GM19099 (cell line): ENCODE measurements at regions not wholly inside any gene's neighbourhood (a gene's known extent, or its start where the extent isn't known, plus 50 kb on each side); places are given as distances from the start of the nearest gene placed in this dataset.

Source experiments
- POLR2A ChIP-seq: IDR thresholded peaks from 3 replicates; pipeline ENCODE4 v1.6.1; 2011; ENCODE audit warnings: low read depth; ENCODE audit not compliant: insufficient read length; ENCODE audit errors: extremely low read depth

GRCh38 chr17:33595828-33596227 is 302.7 kb upstream of the ASIC2 start:
- TF ChIP-seq POLR2A = no peak

GRCh38 chr17:33596899-33597298 is 303.8 kb upstream of the ASIC2 start:
- no peak for TF ChIP-seq POLR2A

GRCh38 chr17:33598797-33599196 is 305.7 kb upstream of the ASIC2 start:
- TF ChIP-seq POLR2A = no peak

- no peak for TF ChIP-seq POLR2A
These were observed 309.9 kb upstream of the ASIC2 start for GRCh38 chr17:33602981-33603380.

- no peak for TF ChIP-seq POLR2A
These were observed 310.7 kb upstream of the ASIC2 start for GRCh38 chr17:33603789-33604188.

- TF ChIP-seq POLR2A = no peak
These were observed 318.4 kb upstream of the ASIC2 start for GRCh38 chr17:33611532-33611931.

- no peak for TF ChIP-seq POLR2A
These were observed 322.8 kb upstream of the ASIC2 start for GRCh38 chr17:33615861-33616260.

GRCh38 chr17:33623841-33624240 is 330.7 kb upstream of the ASIC2 start:
- no peak for TF ChIP-seq POLR2A

- no peak for TF ChIP-seq POLR2A
These were observed 335.6 kb upstream of the ASIC2 start for GRCh38 chr17:33628500-33629346.

- no peak for TF ChIP-seq POLR2A
These were observed 340.4 kb upstream of the ASIC2 start for GRCh38 chr17:33633446-33633845.

GRCh38 chr17:33637534-33637933 is 344.4 kb upstream of the ASIC2 start:
- TF ChIP-seq POLR2A = no peak

GRCh38 chr17:33639103-33639880 is 346.2 kb upstream of the ASIC2 start:
- TF ChIP-seq POLR2A = no peak

- TF ChIP-seq POLR2A = no peak
These were observed 347.5 kb upstream of the ASIC2 start for GRCh38 chr17:33640629-33641028.

- TF ChIP-seq POLR2A = no peak
These were observed 348.9 kb upstream of the ASIC2 start for GRCh38 chr17:33642002-33642401.

- TF ChIP-seq POLR2A = no peak
These were observed 354.9 kb upstream of the ASIC2 start for GRCh38 chr17:33647956-33648355.

- TF ChIP-seq POLR2A = no peak
These were observed 357.2 kb upstream of the ASIC2 start for GRCh38 chr17:33650304-33650703.
